SKM-1 (cell line): ENCODE measurements at regions not wholly inside any gene's neighbourhood (a gene's known extent, or its start where the extent isn't known, plus 50 kb on each side); places are given as distances from the start of the nearest gene placed in this dataset.

ENCODE experiments used
- DNase-seq: peaks from one replicate; lab custom pipeline; 2025; ENCODE audit not compliant: unreplicated experiment; lab: John Stamatoyannopoulos, UW

GRCh38 chr14:47763188-47763854, 87.9 kb upstream of the MDGA2 start:
- DNase-seq: no peak

- DNase-seq: no peak
Measured at GRCh38 chr14:47746986-47747385, 71.6 kb upstream of the MDGA2 start.

DNA sequence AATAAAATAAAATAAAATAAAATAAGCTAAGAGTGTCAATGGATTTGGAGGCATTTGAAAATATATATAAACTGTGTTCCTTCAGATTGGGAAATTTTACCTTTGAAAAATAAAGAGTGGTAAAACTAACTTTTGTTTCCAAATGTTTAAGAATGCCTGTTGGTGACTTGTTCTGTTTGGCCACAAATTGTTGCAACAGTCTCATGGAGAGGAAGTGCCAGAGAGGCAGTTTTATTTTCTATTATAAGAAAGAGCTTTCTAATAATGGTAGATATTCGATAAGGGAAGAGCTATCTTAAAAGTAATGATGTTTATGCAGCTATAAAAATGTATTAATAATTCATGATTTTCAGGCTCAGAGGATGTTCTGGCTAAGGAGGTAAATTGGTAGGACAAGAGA, 68.8 kb upstream of the MDGA2 start:
- DNase-seq: no peak

DNA sequence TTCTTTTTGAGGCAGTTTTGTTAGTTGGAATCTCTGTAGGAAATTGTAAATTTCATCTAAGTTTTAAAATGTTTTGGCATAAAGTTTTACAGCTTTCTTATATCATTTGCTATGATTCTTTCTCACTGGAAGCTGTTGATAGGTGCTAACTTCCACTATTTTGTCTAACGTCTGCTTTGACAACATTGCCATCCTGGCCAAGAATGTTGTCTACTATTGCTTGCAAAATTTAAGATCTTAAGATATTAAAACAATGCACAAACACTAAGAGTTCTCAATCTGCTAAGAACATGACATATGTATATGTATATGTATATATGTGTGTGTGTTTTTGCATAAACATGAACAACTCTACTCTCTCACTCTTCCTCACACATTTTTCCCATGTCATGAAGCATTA, 64.1 kb upstream of the MDGA2 start:
- no peak for DNase-seq

DNA sequence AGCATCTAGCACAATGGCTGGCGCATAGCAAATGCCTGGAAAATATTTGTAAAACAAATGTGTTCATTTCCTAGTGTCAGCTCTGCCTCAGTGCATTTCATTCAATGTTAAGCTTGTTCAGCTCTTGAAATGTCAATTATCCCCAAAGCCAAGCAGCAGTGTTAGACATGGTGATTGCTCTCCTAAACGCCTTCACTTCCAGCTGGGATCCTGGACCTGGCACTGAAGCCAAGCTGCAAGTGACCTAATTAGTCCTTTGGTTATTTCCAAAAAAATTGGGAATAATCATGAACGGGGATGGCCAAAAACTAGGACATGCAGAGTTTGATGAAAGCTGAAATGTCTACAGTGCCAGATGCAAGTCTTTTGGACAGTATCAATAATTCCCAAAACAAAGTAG, 54.9 kb upstream of the MDGA2 start:
- no peak for DNase-seq
